OCI-LY1 (cell line): ENCODE measurements at regions not wholly inside any gene's neighbourhood (a gene's known extent, or its start where the extent isn't known, plus 50 kb on each side); places are given as distances from the start of the nearest gene placed in this dataset.

Source experiments
- H2AFZ ChIP-seq: fragments of 200-600 bp; sonication (generic), shearing (Covaris generic); 2 replicates; pipeline ENCODE4 v1.6.0; 2014; ENCODE audit warnings: antibody characterized with exemption, mild to moderate bottlenecking, low read length
- H3F3A ChIP-seq: fragments of 200-600 bp; sonication (generic), shearing (Covaris generic); 2 replicates; pipeline ENCODE4 v1.6.0; 2014; ENCODE audit warnings: mild to moderate bottlenecking, antibody characterized with exemption, low read length, moderate library complexity; ENCODE audit not compliant: insufficient read depth
- H3K27ac ChIP-seq: fragments of 200-600 bp; sonication (generic); 2 replicates; pipeline ENCODE4 v1.5.1; 2014; ENCODE audit warnings: low read length, mixed run types, mild to moderate bottlenecking, low read depth; ENCODE audit not compliant: poor library complexity, severe bottlenecking
- H3K27me3 ChIP-seq: fragments of 200-600 bp; sonication (generic); 2 replicates; pipeline ENCODE4 v1.6.0; 2014; ENCODE audit warnings: antibody characterized with exemption, mild to moderate bottlenecking, low read length, moderate library complexity; ENCODE audit not compliant: insufficient read depth
- H3K36me3 ChIP-seq: fragments of 200-600 bp; sonication (generic); 2 replicates; pipeline ENCODE4 v1.6.1; 2014; ENCODE audit warnings: mild to moderate bottlenecking, antibody characterized with exemption, low read length, moderate library complexity, mixed read lengths; ENCODE audit not compliant: insufficient read depth
- H3K4me1 ChIP-seq: fragments of 200-600 bp; sonication (generic); 2 replicates; pipeline ENCODE4 v1.5.1; 2014; ENCODE audit warnings: mild to moderate bottlenecking, low read length, moderate library complexity; ENCODE audit not compliant: insufficient read depth, severe bottlenecking
- H3K4me2 ChIP-seq: fragments of 200-600 bp; sonication (generic), shearing (Covaris generic); 2 replicates; pipeline ENCODE4 v1.6.1; 2014; ENCODE audit warnings: low read length
- H3K4me3 ChIP-seq: fragments of 200-600 bp; sonication (generic); 2 replicates; pipeline ENCODE4 v1.5.1; 2014; ENCODE audit warnings: low read length, low read depth, mild to moderate bottlenecking, mixed read lengths; ENCODE audit not compliant: poor library complexity, severe bottlenecking
- H3K79me2 ChIP-seq: fragments of 200-600 bp; shearing (Covaris generic); 2 replicates; pipeline ENCODE4 v1.6.1; 2016; ENCODE audit warnings: mixed run types, low read length, mixed read lengths; ENCODE audit not compliant: insufficient read depth
- H3K9ac ChIP-seq: fragments of 200-600 bp; sonication (generic), shearing (Covaris generic); 2 replicates; pipeline ENCODE4 v1.6.1; 2014; ENCODE audit warnings: mild to moderate bottlenecking, low read length, mixed read lengths
- H3K9me2 ChIP-seq: fragments of 200-600 bp; sonication (generic), shearing (Covaris generic); 2 replicates; pipeline ENCODE4 v1.6.1; 2014; ENCODE audit warnings: low read depth, mild to moderate bottlenecking, low read length, mixed read lengths
- H3K9me3 ChIP-seq: fragments of 200-600 bp; shearing (Covaris generic); 2 replicates; pipeline ENCODE4 v1.6.1; 2014; ENCODE audit warnings: low read length, mixed read lengths
- H4K20me1 ChIP-seq: fragments of 200-600 bp; sonication (generic), shearing (Covaris generic); 2 replicates; pipeline ENCODE4 v1.6.0; 2016; ENCODE audit warnings: mild to moderate bottlenecking, low read length; ENCODE audit not compliant: insufficient read depth
- EZH2 ChIP-seq: fragments of 200-600 bp; sonication (generic), shearing (Covaris generic); IDR thresholded peaks from 2 replicates; pipeline ENCODE4 v1.8.0; 2017; ENCODE audit warnings: borderline replicate concordance, mixed run types, mild to moderate bottlenecking, antibody characterized with exemption, low read length, moderate library complexity, mixed read lengths
- TF ChIP-seq, protein P1 (sequence below): fragments of 200-600 bp; sonication (generic), shearing (Covaris generic); IDR thresholded peaks from 2 replicates; pipeline ENCODE4 v1.5.1; 2017; ENCODE audit warnings: mild to moderate bottlenecking, antibody characterized with exemption, low read length, moderate library complexity, mixed read lengths

DNA sequence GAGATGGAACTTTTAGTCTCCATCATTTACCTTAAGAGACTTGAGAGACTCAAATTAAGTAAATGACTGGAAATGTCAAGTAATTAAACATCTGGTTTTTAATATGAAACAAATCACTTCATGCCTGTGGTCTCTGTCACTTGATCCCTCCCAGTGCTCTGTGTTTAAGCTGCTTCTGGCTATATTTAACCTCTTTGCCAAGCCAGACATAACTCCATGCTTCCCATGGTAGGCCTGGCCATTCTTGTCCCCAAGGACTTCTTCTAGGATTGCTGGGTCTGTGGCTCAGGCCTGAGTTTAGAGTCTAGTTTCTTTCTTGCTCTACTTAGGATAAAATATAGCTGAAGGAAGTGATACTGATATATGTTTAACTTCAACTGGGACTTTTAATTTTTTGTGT, 1013.6 kb downstream of the FLRT2 start:
- Histone ChIP-seq H3K79me2 (no peaks in the 10 kb centered on the region), H3K4me3 (no peak overlapping the region), H3K9me3 (no peaks in the 10 kb centered on the region), H3K36me3 (no peaks in the 10 kb centered on the region), H4K20me1 (no peaks in the 10 kb centered on the region), H3K9ac (no peak overlapping the region), H3K4me1 (no peaks in the 10 kb centered on the region), H3K4me2 (no peak overlapping the region), H3K9me2 (no peaks in the 10 kb centered on the region), H3K27me3 (no peaks in the 10 kb centered on the region), H2AFZ (no peak overlapping the region), H3F3A (no peaks in the 10 kb centered on the region), H3K27ac (no peak overlapping the region)
- TF ChIP-seq EZH2, result no peak
- TF ChIP-seq, protein P1, sequence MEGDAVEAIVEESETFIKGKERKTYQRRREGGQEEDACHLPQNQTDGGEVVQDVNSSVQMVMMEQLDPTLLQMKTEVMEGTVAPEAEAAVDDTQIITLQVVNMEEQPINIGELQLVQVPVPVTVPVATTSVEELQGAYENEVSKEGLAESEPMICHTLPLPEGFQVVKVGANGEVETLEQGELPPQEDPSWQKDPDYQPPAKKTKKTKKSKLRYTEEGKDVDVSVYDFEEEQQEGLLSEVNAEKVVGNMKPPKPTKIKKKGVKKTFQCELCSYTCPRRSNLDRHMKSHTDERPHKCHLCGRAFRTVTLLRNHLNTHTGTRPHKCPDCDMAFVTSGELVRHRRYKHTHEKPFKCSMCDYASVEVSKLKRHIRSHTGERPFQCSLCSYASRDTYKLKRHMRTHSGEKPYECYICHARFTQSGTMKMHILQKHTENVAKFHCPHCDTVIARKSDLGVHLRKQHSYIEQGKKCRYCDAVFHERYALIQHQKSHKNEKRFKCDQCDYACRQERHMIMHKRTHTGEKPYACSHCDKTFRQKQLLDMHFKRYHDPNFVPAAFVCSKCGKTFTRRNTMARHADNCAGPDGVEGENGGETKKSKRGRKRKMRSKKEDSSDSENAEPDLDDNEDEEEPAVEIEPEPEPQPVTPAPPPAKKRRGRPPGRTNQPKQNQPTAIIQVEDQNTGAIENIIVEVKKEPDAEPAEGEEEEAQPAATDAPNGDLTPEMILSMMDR, result no peak

DNA sequence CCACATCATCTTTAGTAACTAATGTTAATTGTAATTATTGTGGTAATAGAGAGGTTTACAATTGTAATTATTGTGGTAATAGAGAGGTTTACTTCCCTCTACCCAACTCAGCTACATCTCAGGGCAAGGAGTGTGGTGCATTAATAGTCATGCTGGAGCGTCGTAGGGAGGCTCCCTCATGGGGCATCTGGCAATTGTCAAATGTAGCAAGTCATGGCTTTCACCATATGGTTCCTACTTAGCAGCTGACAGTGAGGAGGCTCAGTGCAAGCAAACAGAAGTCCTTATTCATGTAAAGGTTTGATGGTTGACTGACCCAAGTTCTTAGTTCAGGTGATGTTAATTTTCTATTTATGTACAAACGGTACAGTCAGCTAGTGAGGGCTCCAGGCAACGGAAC, 1012.0 kb downstream of the FLRT2 start:
- no peaks in the 10 kb centered on the region for H3K9me3 ChIP-seq
- H3K9ac ChIP-seq, result no peak overlapping the region
- no peak overlapping the region for H3K4me3 ChIP-seq
- no peaks in the 10 kb centered on the region for H3K4me1 ChIP-seq
- no peak overlapping the region for H3K4me2 ChIP-seq
- no peaks in the 10 kb centered on the region for H4K20me1 ChIP-seq
- TF ChIP-seq EZH2, result no peak
- TF ChIP-seq, protein P1, result no peak
- H3K9me2 ChIP-seq, result no peaks in the 10 kb centered on the region
- no peaks in the 10 kb centered on the region for H3K79me2 ChIP-seq
- no peak overlapping the region for H3K27ac ChIP-seq
- H2AFZ ChIP-seq, result no peak overlapping the region
- H3K27me3 ChIP-seq, result no peaks in the 10 kb centered on the region
- H3F3A ChIP-seq, result no peaks in the 10 kb centered on the region
- no peaks in the 10 kb centered on the region for H3K36me3 ChIP-seq

DNA sequence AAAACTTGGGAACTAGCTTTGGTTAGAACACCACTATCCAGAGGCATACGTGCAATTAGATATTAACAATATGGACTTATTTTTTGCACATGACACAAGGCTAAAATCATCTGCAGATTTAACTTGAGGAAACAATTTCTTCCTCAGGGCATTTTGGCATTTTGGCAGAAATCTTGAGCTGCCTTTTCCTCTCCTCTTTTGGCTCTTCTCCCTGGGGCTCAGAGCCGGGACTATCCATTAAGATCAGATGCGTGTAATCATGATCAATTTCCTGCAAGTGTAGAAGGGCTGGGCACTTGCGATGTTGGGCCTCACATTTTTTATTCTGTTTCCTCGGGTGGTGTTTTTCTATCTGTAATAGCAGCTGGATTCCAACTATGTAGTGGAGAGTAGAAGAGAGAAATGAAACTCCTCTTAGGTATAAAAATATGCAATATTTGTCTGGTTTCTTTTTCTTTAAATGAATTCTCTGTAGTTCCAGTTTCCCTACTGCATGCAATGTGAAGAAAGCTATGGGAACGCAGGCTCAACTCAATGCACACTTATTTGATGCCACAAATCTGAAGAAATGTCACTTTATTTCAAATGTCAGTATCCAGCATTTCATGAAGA, 1010.8 kb downstream of the FLRT2 start:
- Histone ChIP-seq H3K9ac (no peak overlapping the region), H3K9me3 (no peaks in the 10 kb centered on the region), H3F3A (no peaks in the 10 kb centered on the region), H3K27me3 (no peaks in the 10 kb centered on the region), H3K4me1 (no peaks in the 10 kb centered on the region), H4K20me1 (no peaks in the 10 kb centered on the region), H2AFZ (no peak overlapping the region), H3K79me2 (no peaks in the 10 kb centered on the region), H3K9me2 (no peaks in the 10 kb centered on the region), H3K4me2 (no peak overlapping the region), H3K4me3 (no peak overlapping the region), H3K27ac (no peak overlapping the region), H3K36me3 (no peaks in the 10 kb centered on the region)
- TF ChIP-seq, protein P1, result no peak
- TF ChIP-seq EZH2, result no peak
